ENCODE measurements at regions not wholly inside any gene's neighbourhood (a gene's known extent, or its start where the extent isn't known, plus 50 kb on each side); places are given as distances from the start of the nearest gene placed in this dataset.
"Not testable (repeated sequence)": the region's sequence is repeated elsewhere in the genome, so short reads cannot be mapped to it uniquely, and the experiment has no call there.

DNA sequence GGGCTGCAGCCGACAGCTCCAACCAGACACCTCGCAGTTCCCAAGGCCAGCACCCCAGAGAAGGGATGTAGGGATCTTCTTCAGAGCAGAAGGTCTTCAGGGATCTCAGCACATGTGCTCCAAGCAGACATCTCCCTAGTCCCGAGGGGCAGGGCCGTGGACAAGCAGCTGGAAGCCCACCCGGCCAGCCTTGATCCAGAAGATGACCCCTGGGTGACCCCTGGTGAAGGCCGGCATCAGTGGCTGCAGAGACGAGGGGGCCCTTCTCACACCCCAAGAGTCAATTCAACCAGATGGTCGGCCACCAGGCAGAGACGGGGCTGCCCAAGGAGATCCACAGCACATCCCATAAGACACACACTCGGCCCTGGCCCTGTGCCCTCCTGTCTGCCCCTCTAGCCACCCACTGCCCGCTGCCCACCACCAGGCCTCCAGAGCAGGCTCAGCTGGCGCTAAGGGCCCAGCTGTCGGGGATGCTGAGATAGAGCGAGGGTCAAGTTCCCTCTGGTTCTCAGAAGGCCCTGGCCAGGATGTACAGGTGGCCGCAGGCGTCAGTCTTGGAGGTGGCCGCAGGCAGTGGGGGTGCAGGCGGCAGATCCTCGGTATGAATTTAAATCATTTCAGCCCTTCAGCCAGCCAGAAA is 168.3 kb downstream of the BRD1 start:
- no peak overlapping the region for H3K27ac ChIP-seq (ENCODE audit: poor library complexity, severe bottlenecking)
- TF ChIP-seq, protein P1, sequence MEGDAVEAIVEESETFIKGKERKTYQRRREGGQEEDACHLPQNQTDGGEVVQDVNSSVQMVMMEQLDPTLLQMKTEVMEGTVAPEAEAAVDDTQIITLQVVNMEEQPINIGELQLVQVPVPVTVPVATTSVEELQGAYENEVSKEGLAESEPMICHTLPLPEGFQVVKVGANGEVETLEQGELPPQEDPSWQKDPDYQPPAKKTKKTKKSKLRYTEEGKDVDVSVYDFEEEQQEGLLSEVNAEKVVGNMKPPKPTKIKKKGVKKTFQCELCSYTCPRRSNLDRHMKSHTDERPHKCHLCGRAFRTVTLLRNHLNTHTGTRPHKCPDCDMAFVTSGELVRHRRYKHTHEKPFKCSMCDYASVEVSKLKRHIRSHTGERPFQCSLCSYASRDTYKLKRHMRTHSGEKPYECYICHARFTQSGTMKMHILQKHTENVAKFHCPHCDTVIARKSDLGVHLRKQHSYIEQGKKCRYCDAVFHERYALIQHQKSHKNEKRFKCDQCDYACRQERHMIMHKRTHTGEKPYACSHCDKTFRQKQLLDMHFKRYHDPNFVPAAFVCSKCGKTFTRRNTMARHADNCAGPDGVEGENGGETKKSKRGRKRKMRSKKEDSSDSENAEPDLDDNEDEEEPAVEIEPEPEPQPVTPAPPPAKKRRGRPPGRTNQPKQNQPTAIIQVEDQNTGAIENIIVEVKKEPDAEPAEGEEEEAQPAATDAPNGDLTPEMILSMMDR (IDR thresholded peaks at IDR 0.05; ENCODE audit: poor library complexity, severe bottlenecking), result no peak
- peak; percentile 54 for DNase-seq (ENCODE audit: low spot score)
- no peak overlapping the region for H3K4me3 ChIP-seq (ENCODE audit: severe bottlenecking)
- H3K27me3 ChIP-seq (ENCODE audit: insufficient read depth, poor library complexity, severe bottlenecking), result peaks cover 6% of the 10 kb centered on the region
- no peaks in the 10 kb centered on the region for H3K4me1 ChIP-seq (ENCODE audit: insufficient read depth, poor library complexity, severe bottlenecking)
- no peaks in the 10 kb centered on the region for H3K9me3 ChIP-seq (ENCODE audit: severe bottlenecking)
- no peaks in the 10 kb centered on the region for H3K36me3 ChIP-seq (ENCODE audit: low read depth)
- no peak for ATAC-seq (ENCODE audit: low read depth)

DNA sequence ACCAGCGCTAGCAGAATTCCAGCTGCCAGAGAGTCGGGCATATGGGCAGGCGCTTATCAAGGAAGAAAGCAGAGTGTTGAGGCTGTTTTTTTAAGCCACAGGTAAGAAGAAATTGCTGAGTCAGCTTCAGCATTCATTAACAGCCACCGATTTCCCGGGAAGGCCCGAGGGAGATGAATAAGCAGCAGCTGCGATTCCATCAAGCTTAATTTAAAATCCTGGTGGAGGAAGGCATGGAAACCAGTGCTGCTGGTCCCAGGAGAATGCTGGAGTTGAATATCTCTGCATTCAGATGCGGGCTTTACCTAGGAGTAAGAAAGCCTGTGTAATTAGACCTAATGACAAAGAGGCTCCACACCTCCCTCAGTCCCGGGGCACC is 168.8 kb downstream of the BRD1 start:
- H3K27me3 ChIP-seq (ENCODE audit: insufficient read depth, poor library complexity, severe bottlenecking), result peaks cover under 1% of the 10 kb centered on the region
- no peak for ATAC-seq (ENCODE audit: low read depth)
- TF ChIP-seq, protein P1 (IDR thresholded peaks at IDR 0.05; ENCODE audit: poor library complexity, severe bottlenecking), result no peak

DNA sequence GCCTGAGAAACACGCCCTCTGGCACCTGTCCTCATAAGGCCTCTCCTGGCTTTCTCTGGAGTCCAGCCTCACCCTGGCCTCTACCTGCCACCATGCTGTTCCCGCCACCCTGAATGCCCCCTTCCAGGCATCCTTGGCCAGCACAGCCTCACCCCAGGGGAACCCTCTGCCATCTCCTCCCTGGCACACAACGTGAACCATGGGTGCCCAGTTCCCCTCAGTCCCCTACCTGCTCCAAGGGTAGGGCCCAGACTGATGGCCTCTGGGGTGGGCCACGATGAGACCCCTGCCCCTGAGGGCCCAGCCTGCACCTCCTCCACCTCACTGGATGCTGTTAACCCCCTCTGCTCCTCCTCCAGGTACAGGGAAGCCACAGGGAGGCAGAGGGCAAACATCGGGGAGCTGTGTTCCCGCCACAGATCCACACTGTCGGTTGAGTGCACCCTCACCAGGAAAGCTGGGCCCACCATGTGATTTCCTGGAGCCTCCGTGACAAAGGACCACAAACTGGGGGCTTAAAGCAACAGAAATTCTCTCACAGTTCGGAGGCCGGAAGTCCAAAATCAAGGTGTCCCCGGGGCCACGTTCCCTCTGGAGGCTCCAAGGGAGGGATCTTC is 169.6 kb downstream of the BRD1 start:
- H3K27me3 ChIP-seq (ENCODE audit: insufficient read depth, poor library complexity, severe bottlenecking), result no peaks in the 10 kb centered on the region
- peak; percentile 33 for DNase-seq (ENCODE audit: low spot score)

More for the DNA sequence above, 168.8 kb downstream of the BRD1 start:
- no peaks in the 10 kb centered on the region for H3K9me3 ChIP-seq (ENCODE audit: severe bottlenecking)
- no peaks in the 10 kb centered on the region for H3K36me3 ChIP-seq (ENCODE audit: low read depth)
- peak; percentile 14 for DNase-seq (ENCODE audit: low spot score)
- no peak overlapping the region for H3K4me3 ChIP-seq (ENCODE audit: severe bottlenecking)
- no peaks in the 10 kb centered on the region for H3K4me1 ChIP-seq (ENCODE audit: insufficient read depth, poor library complexity, severe bottlenecking)
- H3K27ac ChIP-seq (ENCODE audit: poor library complexity, severe bottlenecking), result no peak overlapping the region

GRCh38 chr22:49657275-49657973 is 170.2 kb downstream of the BRD1 start:
- Histone ChIP-seq H3K4me1 (ENCODE audit: insufficient read depth, poor library complexity, severe bottlenecking) (no peaks in the 10 kb centered on the region), H3K9me3 (ENCODE audit: severe bottlenecking) (no peaks in the 10 kb centered on the region), H3K27me3 (ENCODE audit: insufficient read depth, poor library complexity, severe bottlenecking) (no peaks in the 10 kb centered on the region), H3K36me3 (ENCODE audit: low read depth) (no peaks in the 10 kb centered on the region), H3K27ac (ENCODE audit: poor library complexity, severe bottlenecking) (no peak overlapping the region), H3K4me3 (ENCODE audit: severe bottlenecking) (no peak overlapping the region)
- DNase-seq (ENCODE audit: low spot score) (peak; percentile 46), ATAC-seq (ENCODE audit: low read depth) (no peak)
- TF ChIP-seq, protein P1 (IDR thresholded peaks at IDR 0.05; ENCODE audit: poor library complexity, severe bottlenecking), result no peak

More for the DNA sequence above, 169.6 kb downstream of the BRD1 start:
- H3K36me3 ChIP-seq (ENCODE audit: low read depth), result no peaks in the 10 kb centered on the region
- no peak overlapping the region for H3K4me3 ChIP-seq (ENCODE audit: severe bottlenecking)
- ATAC-seq (ENCODE audit: low read depth), result no peak
- H3K9me3 ChIP-seq (ENCODE audit: severe bottlenecking), result no peaks in the 10 kb centered on the region
- TF ChIP-seq, protein P1 (IDR thresholded peaks at IDR 0.05; ENCODE audit: poor library complexity, severe bottlenecking), result no peak
- no peaks in the 10 kb centered on the region for H3K4me1 ChIP-seq (ENCODE audit: insufficient read depth, poor library complexity, severe bottlenecking)
- no peak overlapping the region for H3K27ac ChIP-seq (ENCODE audit: poor library complexity, severe bottlenecking)

- peak; percentile 16 for DNase-seq (ENCODE audit: low spot score)
- not testable (repeated sequence) for H3K4me3 ChIP-seq (ENCODE audit: severe bottlenecking); H3K36me3 ChIP-seq (ENCODE audit: low read depth); H3K4me1 ChIP-seq (ENCODE audit: insufficient read depth, poor library complexity, severe bottlenecking); H3K9me3 ChIP-seq (ENCODE audit: severe bottlenecking); H3K27ac ChIP-seq (ENCODE audit: poor library complexity, severe bottlenecking); ATAC-seq (ENCODE audit: low read depth); H3K27me3 ChIP-seq (ENCODE audit: insufficient read depth, poor library complexity, severe bottlenecking)
Observed at GRCh38 chr22:49656883-49657274, 170.8 kb downstream of the BRD1 start.
